ENCODE measurements at regions not wholly inside any gene's neighbourhood (a gene's known extent, or its start where the extent isn't known, plus 50 kb on each side); places are given as distances from the start of the nearest gene placed in this dataset.

DNA sequence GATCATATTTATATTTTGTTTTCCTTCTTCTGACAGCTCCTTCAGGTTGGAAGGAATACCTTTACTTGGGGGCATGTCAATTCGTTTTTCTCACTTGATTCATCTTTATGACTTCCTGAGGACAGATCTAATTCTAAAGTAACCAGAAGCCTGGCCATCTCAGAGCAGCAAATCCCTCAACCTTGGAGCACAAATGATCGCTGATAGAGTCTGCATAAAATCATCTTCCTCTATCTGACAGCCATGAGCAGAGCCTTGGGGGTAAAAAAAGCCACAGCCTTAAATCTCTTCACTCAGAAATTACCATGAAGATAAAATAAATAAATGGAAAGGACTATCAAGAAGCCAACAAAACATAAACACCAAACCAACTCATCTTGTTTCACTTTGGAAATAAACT is 325.8 kb downstream of the PRR16 start:
- no peak overlapping the region for H3K4me3 ChIP-seq (ENCODE audit: low read length)
- TF ChIP-seq CTCF (conservative IDR thresholded peaks at IDR 0.05; ENCODE audit: low read depth, low read length) = no peak
- DNase-seq (ENCODE audit: low read depth) = no peak

- H3K4me3 ChIP-seq (ENCODE audit: low read length) = no peak overlapping the region
- no peak for TF ChIP-seq CTCF (conservative IDR thresholded peaks at IDR 0.05; ENCODE audit: low read depth, low read length)
- no peak for DNase-seq (ENCODE audit: low read depth)
Observed at GRCh38 chr5:120790339-120790738, 326.2 kb downstream of the PRR16 start.

DNA sequence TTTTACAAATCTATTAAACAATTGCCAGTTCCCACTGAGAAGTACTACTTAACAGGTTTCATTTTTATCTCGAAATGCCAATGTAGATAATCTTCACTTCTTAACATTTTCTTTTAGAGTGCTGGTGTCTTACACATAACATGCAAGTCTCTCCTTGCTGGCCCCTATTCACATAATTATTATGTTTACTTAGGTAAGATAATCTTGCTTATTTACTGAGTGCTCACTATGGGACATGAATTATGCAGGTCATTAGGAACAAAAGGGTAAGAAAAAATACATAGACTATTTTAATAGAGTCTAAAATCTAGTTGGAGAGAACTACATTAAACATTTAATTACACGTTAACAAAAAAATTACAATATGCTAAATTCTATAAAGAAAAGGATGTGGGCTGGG is 328.4 kb downstream of the PRR16 start:
- TF ChIP-seq CTCF (conservative IDR thresholded peaks at IDR 0.05; ENCODE audit: low read depth, low read length) = no peak
- DNase-seq (ENCODE audit: low read depth) = no peak
- no peak overlapping the region for H3K4me3 ChIP-seq (ENCODE audit: low read length)

DNA sequence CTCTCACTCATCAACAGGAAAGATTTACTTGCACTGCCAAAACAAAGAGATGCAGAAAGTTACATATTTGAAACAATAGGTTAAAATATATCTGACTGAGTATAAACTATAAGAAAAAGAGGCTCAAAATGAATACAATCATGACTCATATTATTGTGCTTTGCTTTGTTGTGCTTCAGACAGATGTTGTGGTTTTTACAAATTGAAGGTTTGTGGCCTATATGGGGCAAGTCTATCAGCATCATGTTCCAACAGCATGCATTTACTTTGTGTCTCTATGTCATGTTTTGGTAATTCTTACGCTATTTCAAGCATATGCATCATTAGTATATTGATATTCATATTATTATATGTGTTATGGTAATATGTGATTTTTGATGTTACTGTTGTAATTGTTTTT is 330.0 kb downstream of the PRR16 start:
- no peak for DNase-seq (ENCODE audit: low read depth)
- H3K4me3 ChIP-seq (ENCODE audit: low read length) = no peak overlapping the region
- no peak for TF ChIP-seq CTCF (conservative IDR thresholded peaks at IDR 0.05; ENCODE audit: low read depth, low read length)

DNA sequence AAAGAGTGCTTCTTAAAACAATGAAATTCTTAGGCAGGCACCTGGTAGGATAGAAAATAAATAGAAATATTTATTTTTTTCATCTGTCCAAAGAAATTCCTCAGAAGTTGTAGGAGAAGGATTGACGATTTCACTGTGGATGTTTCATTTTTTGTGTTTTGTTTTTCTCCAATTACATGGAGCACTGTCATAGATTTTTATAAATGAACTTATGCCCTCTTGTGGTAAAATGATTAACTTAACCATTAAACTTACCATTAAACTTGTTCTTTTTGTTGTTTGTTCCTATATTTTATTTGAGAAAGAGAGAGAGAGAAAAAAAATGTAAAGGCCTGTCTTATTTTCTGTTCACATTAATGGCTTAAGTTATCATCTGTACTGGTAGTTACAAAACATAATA is 339.2 kb downstream of the PRR16 start:
- TF ChIP-seq CTCF (conservative IDR thresholded peaks at IDR 0.05; ENCODE audit: low read depth, low read length) = no peak
- DNase-seq (ENCODE audit: low read depth) = no peak
- no peak overlapping the region for H3K4me3 ChIP-seq (ENCODE audit: low read length)

- no peak for TF ChIP-seq CTCF (conservative IDR thresholded peaks at IDR 0.05; ENCODE audit: low read depth, low read length)
- no peak overlapping the region for H3K4me3 ChIP-seq (ENCODE audit: low read length)
- DNase-seq (ENCODE audit: low read depth) = no peak
Observed at GRCh38 chr5:120805131-120805530, 341.0 kb downstream of the PRR16 start.

DNA sequence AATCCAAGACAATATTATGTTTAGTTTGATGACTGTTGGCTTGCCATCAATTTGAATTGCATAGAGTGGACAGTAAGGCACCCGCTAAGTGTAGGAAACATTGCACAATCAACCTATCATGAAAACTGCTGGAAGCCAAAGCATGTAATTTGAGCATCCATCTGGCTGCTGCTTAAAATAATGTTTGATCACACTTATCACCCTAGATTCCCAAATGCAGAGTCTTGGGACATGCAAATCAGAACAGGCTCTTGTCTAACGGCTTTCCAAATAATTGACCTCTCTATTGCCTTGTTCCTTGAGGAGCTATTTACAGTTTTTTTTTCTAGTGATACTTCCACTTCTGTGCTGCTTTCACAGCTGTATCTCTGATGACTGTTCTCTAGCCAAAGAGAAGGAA is 342.1 kb downstream of the PRR16 start:
- DNase-seq (ENCODE audit: low read depth) = no peak
- H3K4me3 ChIP-seq (ENCODE audit: low read length) = no peak overlapping the region
- no peak for TF ChIP-seq CTCF (conservative IDR thresholded peaks at IDR 0.05; ENCODE audit: low read depth, low read length)
